ENCODE measurements at regions not wholly inside any gene's neighbourhood (a gene's known extent, or its start where the extent isn't known, plus 50 kb on each side); places are given as distances from the start of the nearest gene placed in this dataset.

DNA sequence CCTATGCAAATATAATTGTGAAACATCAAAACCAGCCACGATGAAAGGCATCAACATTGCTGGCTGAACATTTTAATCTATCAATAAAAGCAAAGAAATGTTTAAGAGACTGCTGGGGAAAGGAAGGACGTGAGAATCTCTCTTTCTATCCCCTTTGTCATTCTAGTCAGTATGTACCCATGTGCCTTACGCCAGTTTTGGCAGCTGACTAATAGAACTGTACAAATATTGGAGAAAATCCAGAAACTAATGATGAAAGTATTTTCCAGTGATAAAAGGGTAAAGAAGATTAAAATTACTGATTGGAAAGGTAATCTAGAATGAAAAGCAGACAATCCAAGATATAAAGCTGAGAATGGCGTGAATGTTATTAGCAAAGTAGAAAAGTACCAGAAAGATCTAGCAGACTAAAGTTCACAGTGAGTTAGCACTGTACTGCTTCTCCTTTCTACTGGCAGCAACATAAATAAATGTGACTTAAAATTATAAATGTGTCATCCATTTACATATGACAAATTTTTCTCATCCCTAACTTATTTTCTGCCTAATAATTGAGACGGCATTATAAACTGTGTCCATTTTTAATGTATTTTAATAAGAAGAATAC is 401.9 kb upstream of the CNTN4 start:
- DNase-seq (ENCODE audit: low spot score): no peak

DNA sequence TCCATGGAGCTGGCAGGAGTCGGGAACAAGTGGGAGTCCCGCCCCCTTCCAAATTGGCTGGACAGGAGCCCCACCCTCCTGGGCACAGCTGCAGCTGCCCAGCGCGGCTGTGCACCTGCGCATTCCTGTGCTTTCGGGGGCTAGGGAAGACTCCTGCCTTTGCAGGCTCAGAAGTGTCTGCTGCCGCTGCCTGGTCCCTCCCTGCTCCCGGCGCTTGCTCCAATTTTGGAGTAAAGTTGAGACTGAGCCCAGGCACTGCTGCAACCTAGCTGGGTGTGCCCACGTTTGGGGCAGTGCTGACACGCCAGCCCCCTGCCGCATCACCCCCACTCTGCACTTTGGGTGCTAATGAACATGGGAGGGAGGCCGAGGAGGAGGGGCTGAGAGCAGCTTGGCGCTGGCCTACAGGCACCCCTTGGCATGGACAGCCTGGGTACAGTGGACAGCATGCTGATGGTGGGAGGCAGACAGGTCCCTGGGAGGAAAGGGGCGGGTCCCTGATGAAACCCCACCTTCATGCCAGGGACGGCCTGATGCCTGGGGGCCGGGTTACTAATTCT is 399.2 kb upstream of the CNTN4 start:
- DNase-seq (ENCODE audit: low spot score): no peak

- no peak for DNase-seq (ENCODE audit: low spot score)
These were observed 398.0 kb upstream of the CNTN4 start for GRCh38 chr3:1700650-1701049.

DNA sequence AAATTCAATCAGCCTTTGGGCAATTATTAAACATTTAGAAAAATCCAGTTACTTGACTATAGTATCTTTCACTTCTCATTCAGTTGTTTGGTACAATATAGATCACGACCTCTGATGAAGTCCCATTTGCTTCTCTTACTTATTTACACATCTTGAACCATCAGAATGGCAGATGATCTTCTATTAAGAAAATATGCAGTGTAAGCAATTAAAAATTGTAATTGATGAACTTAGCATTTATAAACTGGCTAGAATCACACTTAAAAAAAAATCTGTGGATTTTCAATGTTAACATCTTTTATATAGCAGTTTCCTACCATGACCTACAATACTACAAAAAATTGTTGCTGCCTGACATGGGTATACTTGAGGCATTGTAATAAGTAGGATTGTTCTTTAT is 395.5 kb upstream of the CNTN4 start:
- no peak for DNase-seq (ENCODE audit: low spot score)

DNA sequence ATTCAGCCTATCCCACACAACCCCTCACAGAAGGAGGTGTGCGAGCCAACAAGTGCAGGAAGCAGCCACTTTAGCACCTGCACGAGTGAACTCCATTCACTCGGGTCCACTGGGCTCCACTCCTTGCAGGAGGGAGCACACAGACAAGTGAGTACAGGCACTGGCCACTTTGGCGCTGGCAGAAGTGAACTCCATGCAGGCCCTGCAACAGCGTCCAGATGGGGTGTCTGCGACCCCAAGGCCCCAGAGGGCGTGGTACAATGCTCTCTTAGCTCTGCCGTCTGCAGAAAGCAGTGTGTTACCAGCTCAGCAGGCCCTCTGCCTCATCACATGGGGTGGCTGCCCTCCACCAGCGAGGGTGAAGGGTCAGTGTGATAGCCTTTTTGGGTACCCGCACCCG is 388.0 kb upstream of the CNTN4 start:
- DNase-seq (ENCODE audit: low spot score): no peak

GRCh38 chr3:1717524-1717923 is 381.1 kb upstream of the CNTN4 start:
- no peak for DNase-seq (ENCODE audit: low spot score)

- no peak for DNase-seq (ENCODE audit: low spot score)
These were observed 374.9 kb upstream of the CNTN4 start for GRCh38 chr3:1723726-1724125.

GRCh38 chr3:1726741-1727140 is 371.9 kb upstream of the CNTN4 start:
- no peak for DNase-seq (ENCODE audit: low spot score)

GRCh38 chr3:1727242-1727641 is 371.4 kb upstream of the CNTN4 start:
- no peak for DNase-seq (ENCODE audit: low spot score)

DNA sequence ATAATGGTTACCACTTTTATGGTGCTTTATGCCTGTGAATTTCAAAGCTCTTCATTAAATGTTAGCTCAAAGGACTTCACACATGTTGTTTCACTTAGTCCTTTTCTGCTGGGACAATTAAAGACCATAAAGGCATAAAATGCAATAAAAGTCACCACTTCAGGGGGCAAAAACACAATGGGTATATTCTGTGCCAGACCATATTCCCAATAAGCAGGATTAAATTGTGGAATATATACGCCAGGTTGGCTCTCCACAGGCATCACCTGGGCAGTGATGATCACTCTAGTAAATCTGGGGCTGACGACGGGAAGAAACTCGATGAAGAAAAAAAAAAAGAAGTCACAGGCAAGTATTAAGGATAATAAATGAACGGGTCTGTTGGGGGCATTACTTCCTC is 370.2 kb upstream of the CNTN4 start:
- DNase-seq (ENCODE audit: low spot score): no peak

GRCh38 chr3:1734494-1735122 is 364.1 kb upstream of the CNTN4 start:
- DNase-seq (ENCODE audit: low spot score): no peak

DNA sequence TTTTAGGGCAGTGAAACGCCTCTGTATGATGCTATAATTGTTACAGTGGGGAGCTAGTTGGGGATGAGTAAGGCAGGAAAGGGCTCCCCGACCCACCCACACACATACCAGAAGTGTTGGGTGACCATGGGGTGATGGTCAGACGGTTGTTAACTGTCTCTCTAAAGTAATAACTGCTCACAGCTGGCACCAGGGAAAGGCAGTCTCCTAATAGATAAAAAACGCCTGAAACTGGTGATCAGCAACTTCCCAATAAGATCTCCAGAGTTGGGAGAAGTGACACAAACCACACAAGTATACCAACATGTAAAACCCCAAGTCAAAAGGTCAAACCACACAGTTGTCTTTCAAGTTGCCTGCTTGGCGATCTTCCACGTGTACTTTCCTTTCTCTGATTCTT is 346.5 kb upstream of the CNTN4 start:
- DNase-seq (ENCODE audit: low spot score): no peak

DNA sequence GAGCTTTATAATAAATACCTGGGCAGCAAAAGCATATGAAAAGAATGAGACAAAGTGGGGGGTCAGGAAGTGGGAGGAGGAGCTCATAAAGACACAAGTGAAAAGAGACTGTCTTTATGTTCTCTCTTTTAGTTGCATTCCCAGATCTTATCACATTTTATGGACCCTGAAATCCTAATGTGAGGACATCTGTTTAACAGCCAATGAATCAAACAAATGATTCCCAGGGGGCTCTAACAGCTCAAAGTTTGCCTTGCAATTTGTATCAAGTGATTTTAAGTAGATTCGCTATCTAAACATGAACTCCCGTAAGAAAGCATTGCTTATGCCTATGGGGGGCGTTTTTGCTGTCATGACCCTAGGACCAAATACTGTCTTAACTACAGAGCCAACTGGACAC is 332.3 kb upstream of the CNTN4 start:
- no peak for DNase-seq (ENCODE audit: low spot score)

DNA sequence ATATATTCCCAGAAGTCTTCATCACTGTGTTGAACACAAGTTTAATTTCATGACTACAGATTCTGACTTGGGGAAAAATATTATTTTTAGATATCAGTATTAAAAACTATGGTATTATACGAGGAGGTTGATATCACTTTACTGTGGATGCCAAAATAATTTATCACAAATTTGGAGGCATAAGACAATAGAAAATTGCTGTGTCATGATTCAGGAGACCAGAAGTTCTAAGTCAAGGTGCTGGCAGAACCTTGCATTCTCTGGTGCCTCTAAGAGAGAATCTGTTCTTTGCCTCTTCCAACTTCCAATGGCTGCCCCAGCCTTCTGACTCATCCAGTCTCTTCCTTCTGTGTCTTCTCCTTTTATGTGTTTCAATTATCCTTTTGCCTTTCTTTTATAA is 325.0 kb upstream of the CNTN4 start:
- DNase-seq (ENCODE audit: low spot score): no peak

DNA sequence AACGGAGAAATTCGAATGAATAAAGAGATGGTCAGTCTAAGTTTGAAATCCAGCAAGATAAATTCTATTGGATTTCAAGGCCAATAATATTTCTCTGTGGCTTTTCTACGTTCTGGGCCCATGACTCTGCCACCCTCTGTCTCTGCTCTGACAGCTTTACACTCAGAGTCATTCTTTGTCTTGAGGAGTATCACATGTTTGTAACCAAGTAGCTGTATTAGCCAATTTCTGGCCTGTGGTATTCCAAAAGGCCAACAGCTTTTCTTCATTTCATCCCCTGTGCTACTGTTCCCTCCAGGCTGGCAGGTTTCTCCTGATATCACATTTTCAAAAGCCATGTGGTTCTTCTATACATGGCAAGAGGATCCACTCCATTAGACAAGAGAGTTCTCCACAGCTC is 324.1 kb upstream of the CNTN4 start:
- DNase-seq (ENCODE audit: low spot score): no peak

- no peak for DNase-seq (ENCODE audit: low spot score)
These were observed 323.3 kb upstream of the CNTN4 start for GRCh38 chr3:1775321-1775720.

- no peak for DNase-seq (ENCODE audit: low spot score)
These were observed 314.7 kb upstream of the CNTN4 start for GRCh38 chr3:1783995-1784394.

- DNase-seq (ENCODE audit: low spot score): no peak
These were observed 311.6 kb upstream of the CNTN4 start for GRCh38 chr3:1787094-1787493.

DNA sequence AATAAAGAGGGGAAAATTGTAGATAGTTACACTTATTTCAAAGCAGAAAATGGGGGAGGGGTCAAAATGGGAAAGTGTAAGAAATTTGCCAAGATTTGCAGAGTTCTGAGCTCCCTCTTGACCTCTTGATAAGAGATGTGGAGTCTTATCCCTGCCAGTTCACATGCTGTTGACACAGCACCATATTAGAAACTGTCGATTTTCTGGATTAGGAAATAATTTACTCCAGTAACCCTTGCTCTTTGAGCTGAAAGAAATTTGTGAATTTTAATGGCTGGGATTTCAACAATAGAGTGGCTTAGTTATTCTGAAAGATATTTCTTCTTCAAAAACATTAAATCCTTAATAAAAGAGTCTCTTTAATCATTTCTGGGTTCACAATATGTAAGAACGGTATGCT is 306.2 kb upstream of the CNTN4 start:
- DNase-seq (ENCODE audit: low spot score): no peak

DNA sequence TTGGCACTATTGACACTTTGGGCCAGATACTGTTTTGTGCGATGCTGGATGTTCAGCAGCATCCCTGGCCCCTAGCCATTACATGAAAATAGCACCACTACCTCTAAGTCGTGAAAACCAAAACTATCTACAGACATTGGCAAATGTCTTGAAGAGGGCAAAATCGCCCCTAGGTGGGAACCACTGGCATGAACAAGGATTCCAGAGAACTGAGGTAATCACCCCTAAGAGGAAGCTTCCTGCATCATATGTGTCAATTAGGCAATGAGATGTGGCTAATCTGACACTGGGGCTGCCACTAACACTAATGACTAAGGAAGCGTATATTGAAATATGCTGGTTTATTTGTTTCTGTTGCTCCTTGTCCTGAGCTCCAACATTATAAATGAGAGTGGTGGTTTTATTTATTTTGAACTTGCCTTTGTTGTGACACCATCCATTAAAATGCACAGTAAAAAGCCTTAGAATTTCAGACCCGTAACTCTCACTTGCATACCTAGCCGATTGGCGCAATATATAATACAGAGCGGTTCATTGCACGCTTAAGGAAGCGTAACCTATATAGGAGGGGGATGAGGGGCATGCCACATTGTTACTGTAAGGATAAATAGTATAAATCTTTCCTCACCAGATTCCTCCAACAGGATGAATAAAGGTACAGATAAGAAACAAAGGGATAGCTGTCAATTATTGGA is 299.8 kb upstream of the CNTN4 start:
- DNase-seq (ENCODE audit: low spot score): no peak

DNA sequence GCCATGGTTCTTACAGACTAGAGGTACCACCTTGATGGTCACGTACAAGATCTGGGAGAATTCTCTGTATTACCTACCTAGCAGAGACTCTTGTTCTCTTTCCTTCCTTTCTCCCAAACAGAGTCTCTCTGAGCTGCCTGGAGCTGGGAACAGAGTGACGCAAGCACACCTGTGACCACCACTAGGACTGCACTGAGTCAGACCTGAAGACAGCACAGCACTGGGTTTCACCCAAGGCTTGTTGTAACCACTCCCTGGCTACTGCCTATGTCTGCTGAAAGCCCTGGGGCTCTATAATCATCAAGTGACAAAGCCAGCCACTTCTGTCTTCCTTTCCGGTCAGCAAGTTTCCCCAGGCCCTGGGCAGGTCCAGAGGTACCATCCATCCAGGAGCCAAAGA is 293.3 kb upstream of the CNTN4 start:
- DNase-seq (ENCODE audit: low spot score): no peak

GRCh38 chr3:1808590-1808989 is 290.1 kb upstream of the CNTN4 start:
- DNase-seq (ENCODE audit: low spot score): no peak

DNA sequence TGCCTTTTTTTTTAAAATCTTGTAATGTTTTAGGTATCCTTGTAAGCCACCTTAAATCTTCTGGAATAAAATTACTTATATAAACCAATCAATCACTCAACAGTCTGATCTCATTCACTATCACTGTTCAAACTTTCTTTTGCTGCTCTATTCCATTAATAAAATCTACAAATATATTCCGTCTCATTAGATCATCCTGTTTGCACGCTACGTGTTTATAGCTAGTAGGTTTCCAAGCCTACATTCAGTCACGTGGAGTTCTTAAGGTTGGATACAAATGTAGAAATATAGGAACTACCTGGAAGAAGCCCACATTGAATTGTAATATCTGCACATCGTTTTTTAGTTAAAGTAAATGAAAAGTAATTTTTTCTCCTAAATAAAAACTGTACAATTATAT is 274.8 kb upstream of the CNTN4 start:
- no peak for DNase-seq (ENCODE audit: low spot score)
